ENCODE measurements at regions not wholly inside any gene's neighbourhood (a gene's known extent, or its start where the extent isn't known, plus 50 kb on each side); places are given as distances from the start of the nearest gene placed in this dataset.

GRCh38 chr4:22877486-22878052, 184.8 kb downstream of the GBA3 start:
- H3K27ac ChIP-seq (ENCODE audit: low read depth, low read length): no peak overlapping the region
- peaks cover 0 to 2% (median 0%) of the 10 kb centered on the region in 5 donors for H3K9me3 ChIP-seq (ENCODE audit: control insufficient read depth in 5 of 5, low read length in 5 of 5)
- no peaks in the 10 kb centered on the region for H3K36me3 ChIP-seq (ENCODE audit: control insufficient read depth in 5 of 5, insufficient read depth in 5 of 5, low read length in 5 of 5)

GRCh38 chr4:22876270-22876669, 183.5 kb downstream of the GBA3 start:
- no peak overlapping the region for H3K4me3 ChIP-seq (ENCODE audit: low read depth in 1 of 5, low read length in 5 of 5)
- no peak overlapping the region for H3K9ac ChIP-seq (ENCODE audit: low read length in 5 of 5)
- H3K36me3 ChIP-seq (ENCODE audit: control insufficient read depth in 5 of 5, insufficient read depth in 5 of 5, low read length in 5 of 5): no peaks in the 10 kb centered on the region
- H3K27me3 ChIP-seq (ENCODE audit: control insufficient read depth in 5 of 5, insufficient read depth in 4 of 5, low read length in 5 of 5): peaks cover 0 to 2% (median 0%) of the 10 kb centered on the region in 5 donors
- peaks cover 0 to 2% (median 0%) of the 10 kb centered on the region in 5 donors for H3K9me3 ChIP-seq (ENCODE audit: control insufficient read depth in 5 of 5, low read length in 5 of 5)
- no peak overlapping the region for H3K27ac ChIP-seq (ENCODE audit: low read depth, low read length)
- H3K4me1 ChIP-seq (ENCODE audit: control insufficient read depth in 5 of 5, insufficient read depth in 5 of 5, low read length in 5 of 5): no peaks in the 10 kb centered on the region

More at GRCh38 chr4:22877486-22878052, 184.8 kb downstream of the GBA3 start:
- Histone ChIP-seq H3K4me3 (ENCODE audit: low read depth in 1 of 5, low read length in 5 of 5) (no peak overlapping the region), H3K4me1 (ENCODE audit: control insufficient read depth in 5 of 5, insufficient read depth in 5 of 5, low read length in 5 of 5) (no peaks in the 10 kb centered on the region), H3K27me3 (ENCODE audit: control insufficient read depth in 5 of 5, insufficient read depth in 4 of 5, low read length in 5 of 5) (peaks cover 0 to 2% (median 0%) of the 10 kb centered on the region in 5 donors), H3K9ac (ENCODE audit: low read length in 5 of 5) (no peak overlapping the region)

- Histone ChIP-seq H3K36me3 (ENCODE audit: control insufficient read depth in 5 of 5, insufficient read depth in 5 of 5, low read length in 5 of 5) (no peaks in the 10 kb centered on the region), H3K4me3 (ENCODE audit: low read depth in 1 of 5, low read length in 5 of 5) (no peak overlapping the region), H3K9ac (ENCODE audit: low read length in 5 of 5) (no peak overlapping the region), H3K9me3 (ENCODE audit: control insufficient read depth in 5 of 5, low read length in 5 of 5) (peaks cover 0 to 2% (median 0%) of the 10 kb centered on the region in 5 donors), H3K27me3 (ENCODE audit: control insufficient read depth in 5 of 5, insufficient read depth in 4 of 5, low read length in 5 of 5) (peaks cover 0 to 2% (median 0%) of the 10 kb centered on the region in 5 donors), H3K4me1 (ENCODE audit: control insufficient read depth in 5 of 5, insufficient read depth in 5 of 5, low read length in 5 of 5) (no peaks in the 10 kb centered on the region), H3K27ac (ENCODE audit: low read depth, low read length) (no peak overlapping the region)
These were observed 183.0 kb downstream of the GBA3 start for GRCh38 chr4:22875587-22876257.

GRCh38 chr4:22874334-22874912, 181.7 kb downstream of the GBA3 start:
- Histone ChIP-seq H3K9ac (ENCODE audit: low read length in 5 of 5) (no peak overlapping the region), H3K4me1 (ENCODE audit: control insufficient read depth in 5 of 5, insufficient read depth in 5 of 5, low read length in 5 of 5) (no peaks in the 10 kb centered on the region), H3K36me3 (ENCODE audit: control insufficient read depth in 5 of 5, insufficient read depth in 5 of 5, low read length in 5 of 5) (no peaks in the 10 kb centered on the region), H3K4me3 (ENCODE audit: low read depth in 1 of 5, low read length in 5 of 5) (no peak overlapping the region), H3K9me3 (ENCODE audit: control insufficient read depth in 5 of 5, low read length in 5 of 5) (peaks cover 0 to 2% (median 0%) of the 10 kb centered on the region in 5 donors), H3K27me3 (ENCODE audit: control insufficient read depth in 5 of 5, insufficient read depth in 4 of 5, low read length in 5 of 5) (peaks cover 0 to 2% (median 0%) of the 10 kb centered on the region in 5 donors), H3K27ac (ENCODE audit: low read depth, low read length) (no peak overlapping the region)

- no peaks in the 10 kb centered on the region for H3K4me1 ChIP-seq (ENCODE audit: control insufficient read depth in 5 of 5, insufficient read depth in 5 of 5, low read length in 5 of 5)
- H3K4me3 ChIP-seq (ENCODE audit: low read depth in 1 of 5, low read length in 5 of 5): no peak overlapping the region
- H3K36me3 ChIP-seq (ENCODE audit: control insufficient read depth in 5 of 5, insufficient read depth in 5 of 5, low read length in 5 of 5): no peaks in the 10 kb centered on the region
- H3K9ac ChIP-seq (ENCODE audit: low read length in 5 of 5): no peak overlapping the region
- peaks cover 0 to 2% (median 0%) of the 10 kb centered on the region in 5 donors for H3K9me3 ChIP-seq (ENCODE audit: control insufficient read depth in 5 of 5, low read length in 5 of 5)
- H3K27ac ChIP-seq (ENCODE audit: low read depth, low read length): no peak overlapping the region
- peaks cover 0 to 2% (median 0%) of the 10 kb centered on the region in 5 donors for H3K27me3 ChIP-seq (ENCODE audit: control insufficient read depth in 5 of 5, insufficient read depth in 4 of 5, low read length in 5 of 5)
These were observed 181.2 kb downstream of the GBA3 start for GRCh38 chr4:22873899-22874298.

- Histone ChIP-seq H3K9me3 (ENCODE audit: control insufficient read depth in 5 of 5, low read length in 5 of 5) (peaks cover 0 to 2% (median 0%) of the 10 kb centered on the region in 5 donors), H3K27ac (ENCODE audit: low read depth, low read length) (no peak overlapping the region), H3K4me3 (ENCODE audit: low read depth in 1 of 5, low read length in 5 of 5) (no peak overlapping the region), H3K9ac (ENCODE audit: low read length in 5 of 5) (no peak overlapping the region), H3K36me3 (ENCODE audit: control insufficient read depth in 5 of 5, insufficient read depth in 5 of 5, low read length in 5 of 5) (no peaks in the 10 kb centered on the region), H3K4me1 (ENCODE audit: control insufficient read depth in 5 of 5, insufficient read depth in 5 of 5, low read length in 5 of 5) (no peaks in the 10 kb centered on the region), H3K27me3 (ENCODE audit: control insufficient read depth in 5 of 5, insufficient read depth in 4 of 5, low read length in 5 of 5) (peaks cover 0 to 2% (median 0%) of the 10 kb centered on the region in 5 donors)
These were observed 178.2 kb downstream of the GBA3 start for GRCh38 chr4:22870847-22871449.

- Histone ChIP-seq H3K27ac (ENCODE audit: low read depth, low read length) (no peak overlapping the region), H3K9me3 (ENCODE audit: control insufficient read depth in 5 of 5, low read length in 5 of 5) (peaks cover 0 to 2% (median 0%) of the 10 kb centered on the region in 5 donors), H3K36me3 (ENCODE audit: control insufficient read depth in 5 of 5, insufficient read depth in 5 of 5, low read length in 5 of 5) (no peaks in the 10 kb centered on the region), H3K9ac (ENCODE audit: low read length in 5 of 5) (no peak overlapping the region), H3K4me3 (ENCODE audit: low read depth in 1 of 5, low read length in 5 of 5) (no peak overlapping the region), H3K27me3 (ENCODE audit: control insufficient read depth in 5 of 5, insufficient read depth in 4 of 5, low read length in 5 of 5) (peaks cover 0 to 2% (median 0%) of the 10 kb centered on the region in 5 donors), H3K4me1 (ENCODE audit: control insufficient read depth in 5 of 5, insufficient read depth in 5 of 5, low read length in 5 of 5) (no peaks in the 10 kb centered on the region)
These were observed 176.5 kb downstream of the GBA3 start for GRCh38 chr4:22869235-22869634.
